ENCODE measurements at regions not wholly inside any gene's neighbourhood (a gene's known extent, or its start where the extent isn't known, plus 50 kb on each side); places are given as distances from the start of the nearest gene placed in this dataset.

DNA sequence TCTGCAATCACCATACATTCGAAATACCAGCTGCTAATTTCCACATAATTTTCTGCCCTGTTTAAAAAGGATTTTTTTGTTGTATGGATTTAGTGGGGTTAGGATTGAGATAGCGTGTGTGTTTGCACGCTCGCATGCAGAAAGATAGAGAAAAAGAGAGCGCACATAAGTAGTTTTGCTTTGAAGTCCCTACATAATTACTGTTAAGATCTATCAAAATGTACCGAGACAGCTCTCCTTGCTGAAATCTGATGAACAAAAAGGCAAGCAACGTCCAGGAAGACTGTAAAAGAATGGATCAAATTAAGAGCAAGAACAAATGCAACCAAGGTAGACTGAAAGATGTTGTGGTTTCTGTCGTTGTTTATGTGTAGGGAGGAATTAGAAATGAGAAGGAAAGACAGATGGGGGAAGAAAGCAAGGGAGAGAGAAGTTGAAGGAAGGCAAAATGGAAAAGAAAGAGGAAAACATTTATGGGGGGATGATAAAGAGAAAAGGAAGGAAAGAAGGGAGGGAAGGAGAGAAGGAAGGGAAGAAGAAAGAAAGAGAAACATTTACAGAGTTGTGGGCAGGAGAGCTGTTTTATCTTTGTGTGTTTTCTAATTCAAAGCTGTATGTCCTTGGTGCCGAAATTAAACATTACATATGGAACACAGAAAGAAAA lies 522.3 kb downstream of the MED13L start:
- TF ChIP-seq EZH2 (IDR thresholded peaks at IDR 0.05; ENCODE audit: low read length, unreplicated experiment) (no peak), EZH2phosphoT487 (IDR thresholded peaks at IDR 0.05; ENCODE audit: borderline replicate concordance, low read length) (0 out of 2 replicates have a peak, but pooled peaks have one; percentile 22)
- TF ChIP-seq, protein P1, sequence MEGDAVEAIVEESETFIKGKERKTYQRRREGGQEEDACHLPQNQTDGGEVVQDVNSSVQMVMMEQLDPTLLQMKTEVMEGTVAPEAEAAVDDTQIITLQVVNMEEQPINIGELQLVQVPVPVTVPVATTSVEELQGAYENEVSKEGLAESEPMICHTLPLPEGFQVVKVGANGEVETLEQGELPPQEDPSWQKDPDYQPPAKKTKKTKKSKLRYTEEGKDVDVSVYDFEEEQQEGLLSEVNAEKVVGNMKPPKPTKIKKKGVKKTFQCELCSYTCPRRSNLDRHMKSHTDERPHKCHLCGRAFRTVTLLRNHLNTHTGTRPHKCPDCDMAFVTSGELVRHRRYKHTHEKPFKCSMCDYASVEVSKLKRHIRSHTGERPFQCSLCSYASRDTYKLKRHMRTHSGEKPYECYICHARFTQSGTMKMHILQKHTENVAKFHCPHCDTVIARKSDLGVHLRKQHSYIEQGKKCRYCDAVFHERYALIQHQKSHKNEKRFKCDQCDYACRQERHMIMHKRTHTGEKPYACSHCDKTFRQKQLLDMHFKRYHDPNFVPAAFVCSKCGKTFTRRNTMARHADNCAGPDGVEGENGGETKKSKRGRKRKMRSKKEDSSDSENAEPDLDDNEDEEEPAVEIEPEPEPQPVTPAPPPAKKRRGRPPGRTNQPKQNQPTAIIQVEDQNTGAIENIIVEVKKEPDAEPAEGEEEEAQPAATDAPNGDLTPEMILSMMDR (conservative IDR thresholded peaks at IDR 0.05; ENCODE audit: low read depth, low read length) = no peak
